ENCODE measurements at regions not wholly inside any gene's neighbourhood (a gene's known extent, or its start where the extent isn't known, plus 50 kb on each side); places are given as distances from the start of the nearest gene placed in this dataset.

GRCh38 chrX:120819126-120819525 is 56.5 kb downstream of the CT47B1 start:
- H3K36me3 Mint-ChIP-seq, result no peaks in the 10 kb centered on the region
- H3K4me1 Mint-ChIP-seq, result no peaks in the 10 kb centered on the region
- Histone ChIP-seq H3K9me3 (ENCODE audit: control insufficient read depth, insufficient read depth, low read length) (no peaks in the 10 kb centered on the region), H3K27me3 (ENCODE audit: control insufficient read depth, insufficient read depth, low read length) (no peaks in the 10 kb centered on the region), H3K4me1 (ENCODE audit: control insufficient read depth, insufficient read depth, low read length) (no peaks in the 10 kb centered on the region), H3K36me3 (ENCODE audit: control insufficient read depth, insufficient read depth, low read length) (no peaks in the 10 kb centered on the region), H3K27ac (ENCODE audit: low read length) (no peak overlapping the region), H3K4me3 (ENCODE audit: low read length) (no peak overlapping the region)
- DNase-seq (no peak), ATAC-seq (no peak)
- H3K27ac Mint-ChIP-seq, result no peak overlapping the region
- TF ChIP-seq CTCF (IDR thresholded peaks at IDR 0.05), result no peak
- 100% methylated on average over 1 of the region's 2 CpGs for WGBS (ENCODE audit: insufficient coverage)
- no peak overlapping the region for H3K4me3 Mint-ChIP-seq
- no peaks in the 10 kb centered on the region for H3K9me3 Mint-ChIP-seq
- peaks cover 2 to 8% of the 10 kb centered on the region in 2 donors for H3K27me3 Mint-ChIP-seq (ENCODE audit: low read depth in 2 of 2)
- intact Hi-C loops (cut with micrococcal nuclease), result no loop called here

GRCh38 chrX:120813982-120814381 is 61.7 kb downstream of the CT47B1 start:
- H3K9me3 Mint-ChIP-seq, result no peaks in the 10 kb centered on the region
- WGBS (ENCODE audit: insufficient coverage), result 62% methylated on average over 2 of the region's 5 CpGs
- no peak overlapping the region for H3K4me3 ChIP-seq (ENCODE audit: low read length)
- no peak overlapping the region for H3K27ac ChIP-seq (ENCODE audit: low read length)
- intact Hi-C loops (cut with micrococcal nuclease), result no loop called here
- H3K9me3 ChIP-seq (ENCODE audit: control insufficient read depth, insufficient read depth, low read length), result no peaks in the 10 kb centered on the region
- H3K36me3 Mint-ChIP-seq, result no peaks in the 10 kb centered on the region
- H3K27me3 ChIP-seq (ENCODE audit: control insufficient read depth, insufficient read depth, low read length), result no peaks in the 10 kb centered on the region
- ATAC-seq, result no peak
- TF ChIP-seq CTCF (IDR thresholded peaks at IDR 0.05), result no peak
- no peaks in the 10 kb centered on the region for H3K4me1 Mint-ChIP-seq
- no peak for DNase-seq
- H3K4me1 ChIP-seq (ENCODE audit: control insufficient read depth, insufficient read depth, low read length), result no peaks in the 10 kb centered on the region
- H3K4me3 Mint-ChIP-seq, result no peak overlapping the region
- H3K27me3 Mint-ChIP-seq (ENCODE audit: low read depth in 2 of 2), result peaks cover 2 to 16% of the 10 kb centered on the region in 2 donors
- H3K36me3 ChIP-seq (ENCODE audit: control insufficient read depth, insufficient read depth, low read length), result no peaks in the 10 kb centered on the region
- H3K27ac Mint-ChIP-seq, result no peak overlapping the region

GRCh38 chrX:120801426-120801825 is 74.2 kb downstream of the CT47B1 start:
- 100% methylated on average over 3 of the region's 4 CpGs for WGBS (ENCODE audit: insufficient coverage)
- Mint-ChIP-seq H3K4me3 (no peak overlapping the region), H3K4me1 (no peaks in the 10 kb centered on the region), H3K27ac (no peak overlapping the region), H3K27me3 (ENCODE audit: low read depth in 2 of 2) (peaks cover 0 to 3% of the 10 kb centered on the region in 2 donors), H3K36me3 (no peaks in the 10 kb centered on the region), H3K9me3 (no peaks in the 10 kb centered on the region)
- intact Hi-C loops (cut with micrococcal nuclease), result no loop called here
- ATAC-seq (no peak), DNase-seq (no peak)
- Histone ChIP-seq H3K9me3 (ENCODE audit: control insufficient read depth, insufficient read depth, low read length) (no peaks in the 10 kb centered on the region), H3K27me3 (ENCODE audit: control insufficient read depth, insufficient read depth, low read length) (no peaks in the 10 kb centered on the region), H3K27ac (ENCODE audit: low read length) (no peak overlapping the region), H3K36me3 (ENCODE audit: control insufficient read depth, insufficient read depth, low read length) (no peaks in the 10 kb centered on the region), H3K4me3 (ENCODE audit: low read length) (no peak overlapping the region), H3K4me1 (ENCODE audit: control insufficient read depth, insufficient read depth, low read length) (no peaks in the 10 kb centered on the region)
- TF ChIP-seq CTCF (IDR thresholded peaks at IDR 0.05), result no peak

- Mint-ChIP-seq H3K27me3 (ENCODE audit: low read depth in 2 of 2) (peaks cover 0 to 5% of the 10 kb centered on the region in 2 donors), H3K9me3 (no peaks in the 10 kb centered on the region), H3K36me3 (no peaks in the 10 kb centered on the region), H3K4me1 (no peaks in the 10 kb centered on the region), H3K27ac (no peak overlapping the region), H3K4me3 (no peak overlapping the region)
- H3K36me3 ChIP-seq (ENCODE audit: control insufficient read depth, insufficient read depth, low read length), result no peaks in the 10 kb centered on the region
- WGBS (ENCODE audit: insufficient coverage), result no CpG with 5 or more reads among the region's 3 CpGs
- no peak overlapping the region for H3K4me3 ChIP-seq (ENCODE audit: low read length)
- ATAC-seq (no peak), DNase-seq (no peak)
- H3K27ac ChIP-seq (ENCODE audit: low read length), result no peak overlapping the region
- H3K27me3 ChIP-seq (ENCODE audit: control insufficient read depth, insufficient read depth, low read length), result no peaks in the 10 kb centered on the region
- H3K9me3 ChIP-seq (ENCODE audit: control insufficient read depth, insufficient read depth, low read length), result no peaks in the 10 kb centered on the region
- no peaks in the 10 kb centered on the region for H3K4me1 ChIP-seq (ENCODE audit: control insufficient read depth, insufficient read depth, low read length)
- TF ChIP-seq CTCF (IDR thresholded peaks at IDR 0.05), result no peak
- intact Hi-C loops (cut with micrococcal nuclease), result no loop called here
Measured at GRCh38 chrX:120797188-120797851, 78.3 kb downstream of the CT47B1 start.
